Trophoblast cell (in vitro differentiated cells and primary cell): ENCODE measurements at regions not wholly inside any gene's neighbourhood (a gene's known extent, or its start where the extent isn't known, plus 50 kb on each side); places are given as distances from the start of the nearest gene placed in this dataset.
A peak's percentile ranks its signal among the peaks of the same experiment; 100 is the strongest.

Experiments used
- DNase-seq, 2 donors: peaks; one replicate each; pipeline ENCODE4 v3.0.0-alpha.2; 2016
- H2AFZ ChIP-seq: 2 replicates; pipeline ENCODE4 v1.6.1; 2013; ENCODE audit warnings: low read length, moderate library complexity, mild to moderate bottlenecking; ENCODE audit not compliant: insufficient read depth, poor library complexity
- H2AK5ac ChIP-seq: 2 replicates; pipeline ENCODE4 v1.6.1; 2013; ENCODE audit warnings: mild to moderate bottlenecking, low read length
- H2BK120ac ChIP-seq: 2 replicates; pipeline ENCODE4 v1.6.1; 2013; ENCODE audit warnings: low read length, mild to moderate bottlenecking, moderate library complexity; ENCODE audit not compliant: insufficient read depth, poor library complexity
- H2BK12ac ChIP-seq: 2 replicates; pipeline ENCODE4 v1.6.1; 2013; ENCODE audit warnings: mild to moderate bottlenecking, low read length, moderate library complexity
- H2BK5ac ChIP-seq: 2 replicates; pipeline ENCODE4 v1.6.1; 2013; ENCODE audit warnings: low read length, low read depth, moderate library complexity, mild to moderate bottlenecking; ENCODE audit not compliant: poor library complexity
- H3K14ac ChIP-seq: 2 replicates; pipeline ENCODE4 v1.6.1; 2013; ENCODE audit warnings: mild to moderate bottlenecking, low read length
- H3K18ac ChIP-seq: 2 replicates; pipeline ENCODE4 v1.6.1; 2013; ENCODE audit warnings: mild to moderate bottlenecking, low read length
- H3K23ac ChIP-seq: 2 replicates; pipeline ENCODE4 v1.6.1; 2013; ENCODE audit warnings: low read length
- H3K27ac ChIP-seq: 2 replicates; pipeline ENCODE4 v1.5.1; 2013; ENCODE audit warnings: low read depth, mild to moderate bottlenecking, inconsistent platforms, low read length, moderate library complexity
- H3K27me3 ChIP-seq: 2 replicates; pipeline ENCODE4 v1.6.1; 2013; ENCODE audit warnings: inconsistent platforms, mild to moderate bottlenecking, low read length, moderate library complexity; ENCODE audit not compliant: insufficient read depth
- H3K36me3 ChIP-seq, 2 experiments: 1 replicate in 1 of 2; 2 replicates in 1 of 2; pipeline ENCODE4 v1.6.1; 2013; ENCODE audit warnings: low read length in 2 of 2, mild to moderate bottlenecking in 2 of 2, moderate library complexity in 1 of 2; ENCODE audit not compliant: insufficient read depth in 2 of 2, control insufficient read depth in 1 of 2
- H3K4ac ChIP-seq: 2 replicates; pipeline ENCODE4 v1.6.1; 2013; ENCODE audit warnings: low read depth, mild to moderate bottlenecking, low read length, moderate library complexity
- H3K4me1 ChIP-seq, 2 experiments: 1 replicate in 1 of 2; 2 replicates in 1 of 2; pipeline ENCODE4 v1.6.1; 2013; ENCODE audit warnings: low read length in 2 of 2, mild to moderate bottlenecking in 2 of 2, moderate library complexity in 1 of 2; ENCODE audit not compliant: insufficient read depth in 2 of 2, control insufficient read depth in 1 of 2
- H3K4me2 ChIP-seq: 2 replicates; pipeline ENCODE4 v1.6.1; 2013; ENCODE audit warnings: inconsistent platforms, mild to moderate bottlenecking, low read length, moderate library complexity
- H3K4me3 ChIP-seq: 2 replicates; pipeline ENCODE4 v1.5.1; 2013; ENCODE audit warnings: mild to moderate bottlenecking, low read depth, low read length, inconsistent platforms
- H3K79me1 ChIP-seq: one replicate; pipeline ENCODE4 v1.6.1; 2013; ENCODE audit warnings: low read length
- H3K79me2 ChIP-seq: 2 replicates; pipeline ENCODE4 v1.6.1; 2013; ENCODE audit warnings: low read length, mild to moderate bottlenecking; ENCODE audit not compliant: control insufficient read depth, insufficient read depth, poor library complexity
- H3K9ac ChIP-seq: 2 replicates; pipeline ENCODE4 v1.6.1; 2013; ENCODE audit warnings: mild to moderate bottlenecking, low read length
- H3K9me3 ChIP-seq: 2 replicates; pipeline ENCODE4 v1.6.1; 2013; ENCODE audit warnings: low read depth, mild to moderate bottlenecking, control low read depth, inconsistent platforms, low read length; ENCODE audit not compliant: insufficient read depth
- H4K12ac ChIP-seq: 2 replicates; pipeline ENCODE4 v1.6.1; 2013; ENCODE audit warnings: low read depth, mild to moderate bottlenecking, low read length, moderate library complexity
- H4K8ac ChIP-seq: 2 replicates; pipeline ENCODE4 v1.6.1; 2013; ENCODE audit warnings: low read depth, mild to moderate bottlenecking, low read length, moderate library complexity
- H4K91ac ChIP-seq: one replicate; pipeline ENCODE4 v1.6.1; 2013; ENCODE audit warnings: low read depth, mild to moderate bottlenecking, low read length, moderate library complexity
- WGBS: extraction: QIAGEN DNeasy Blood & Tissue Kit; methylation state at CpG from one replicate; pipeline ENCODE4 v1.1.7; 2013; ENCODE audit warnings: missing lambda C conversion rate; ENCODE audit not compliant: insufficient read length, insufficient coverage; ENCODE audit errors: extremely low coverage; 5-methylcytosine and 5-hydroxymethylcytosine counted together

DNA sequence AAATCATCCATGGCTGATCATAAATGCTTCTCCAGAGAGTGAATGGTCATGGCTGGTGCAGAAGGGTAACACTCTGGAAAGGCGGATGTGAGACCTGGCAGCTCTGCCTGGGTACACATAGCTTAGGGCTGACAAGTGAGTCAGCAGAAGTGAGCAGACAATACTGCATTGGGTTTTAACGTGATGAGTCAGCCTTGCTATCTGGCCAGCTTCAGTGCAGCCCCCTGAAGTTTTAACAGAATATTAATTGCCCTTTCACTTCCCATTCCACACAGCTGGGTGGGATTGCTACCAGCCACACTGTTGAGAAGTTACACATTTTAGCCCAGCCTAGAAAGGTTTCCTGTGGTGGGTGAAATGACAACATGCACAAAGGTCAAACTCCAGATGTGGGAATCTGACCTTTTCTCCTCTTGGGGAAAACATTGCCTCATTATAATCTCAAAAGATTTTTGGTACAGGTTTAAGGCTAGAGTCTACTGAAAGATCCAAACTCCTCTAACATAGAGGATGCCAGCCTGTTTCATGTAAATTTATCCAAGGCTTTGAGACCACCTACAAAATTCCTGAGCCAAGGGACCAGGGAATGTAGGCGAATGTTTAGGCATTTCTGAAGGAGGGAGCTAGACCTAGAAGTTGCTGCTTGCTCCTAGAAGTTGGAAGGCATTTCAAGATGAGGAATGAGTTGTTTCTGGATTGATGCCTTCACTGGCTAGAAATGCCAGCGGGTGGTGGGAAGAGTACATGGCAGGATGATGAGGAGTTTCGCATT is 230.3 kb upstream of the PGRMC2 start:
- Histone ChIP-seq H3K36me3 (no peaks in the 10 kb centered on the region), H3K4me2 (peak overlapping the region; percentile 6), H4K8ac (peak overlapping the region; percentile 17), H3K79me2 (peaks cover 2% of the 10 kb centered on the region), H3K4me1 (peaks cover 15 to 22% of the 10 kb centered on the region in 2 experiments), H3K27me3 (no peaks in the 10 kb centered on the region), H2AK5ac (no peak overlapping the region), H3K79me1 (peaks cover 21% of the 10 kb centered on the region), H4K12ac (no peak overlapping the region), H3K9me3 (no peaks in the 10 kb centered on the region), H2BK120ac (peak overlapping the region; percentile 36), H2BK5ac (peak overlapping the region; percentile 70), H3K23ac (no peak overlapping the region), H2AFZ (no peak overlapping the region), H3K4ac (no peak overlapping the region), H4K91ac (peak overlapping the region; percentile 37), H3K4me3 (no peak overlapping the region), H3K14ac (no peak overlapping the region), H3K9ac (no peak overlapping the region), H3K27ac (peak overlapping the region; percentile 74), H3K18ac (no peak overlapping the region), H2BK12ac (peak overlapping the region; percentile 63)
- WGBS = no CpG with 5 or more reads among the region's 5 CpGs
- DNase-seq = peak; percentile 36 to 64

DNA sequence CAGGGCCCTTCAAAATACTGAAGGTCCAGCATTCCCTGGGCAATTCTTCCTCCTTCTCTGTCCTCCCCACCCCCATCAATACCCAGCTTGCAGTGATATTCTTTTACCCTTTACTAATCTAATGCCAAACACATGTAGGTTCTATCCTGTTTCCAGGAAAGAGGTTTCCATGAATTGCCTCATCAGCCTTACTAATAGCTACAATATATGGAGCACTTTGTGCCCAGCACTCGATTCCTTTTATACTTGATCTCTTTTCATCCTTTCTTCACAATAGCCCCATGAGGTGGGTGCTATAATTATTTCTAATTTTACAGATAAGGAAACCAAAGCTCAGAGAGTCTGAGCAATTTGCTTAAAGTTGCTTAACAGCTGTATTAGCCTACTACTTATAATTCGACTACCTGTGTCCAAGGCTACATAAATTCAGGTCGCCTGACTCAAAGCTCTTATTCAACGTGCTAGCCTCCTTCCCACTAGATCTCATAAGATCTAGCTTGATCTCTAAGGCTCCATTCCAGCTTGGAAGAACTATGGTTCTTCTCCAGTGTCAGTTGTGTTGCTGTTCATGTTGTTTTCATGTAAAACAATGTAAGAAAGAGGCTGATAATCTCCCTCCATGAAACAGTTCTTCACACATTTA is 229.6 kb upstream of the PGRMC2 start:
- Histone ChIP-seq H3K79me2 (peaks cover 2% of the 10 kb centered on the region), H4K12ac (no peak overlapping the region), H3K23ac (no peak overlapping the region), H2AFZ (no peak overlapping the region), H3K14ac (peak overlapping the region; percentile 53), H3K27me3 (no peaks in the 10 kb centered on the region), H4K91ac (peak overlapping the region; percentile 65), H2BK12ac (peak overlapping the region; percentile 63), H3K79me1 (peaks cover 17% of the 10 kb centered on the region), H3K9me3 (no peaks in the 10 kb centered on the region), H3K4me2 (no peak overlapping the region), H3K9ac (no peak overlapping the region), H3K36me3 (no peaks in the 10 kb centered on the region), H2AK5ac (no peak overlapping the region), H3K18ac (no peak overlapping the region), H3K27ac (peak overlapping the region; percentile 74), H2BK120ac (peak overlapping the region; percentile 68), H3K4me3 (no peak overlapping the region), H2BK5ac (peak overlapping the region; percentile 79), H3K4me1 (peaks cover 15 to 23% of the 10 kb centered on the region in 2 experiments), H4K8ac (peak overlapping the region; percentile 25), H3K4ac (no peak overlapping the region)
- no peak for DNase-seq
- no CpG with 5 or more reads among the region's 4 CpGs for WGBS

GRCh38 chr4:128516301-128516969 is 228.8 kb upstream of the PGRMC2 start:
- Histone ChIP-seq H2BK120ac (peak overlapping the region; percentile 15), H3K14ac (no peak overlapping the region), H4K91ac (no peak overlapping the region), H2AK5ac (no peak overlapping the region), H3K27ac (no peak overlapping the region), H3K4me2 (no peak overlapping the region), H3K9ac (no peak overlapping the region), H3K4ac (no peak overlapping the region), H4K12ac (no peak overlapping the region), H3K79me2 (peaks cover 2% of the 10 kb centered on the region), H2BK12ac (no peak overlapping the region), H3K36me3 (no peaks in the 10 kb centered on the region), H3K4me3 (no peak overlapping the region), H3K23ac (no peak overlapping the region), H2AFZ (no peak overlapping the region), H2BK5ac (no peak overlapping the region), H3K27me3 (no peaks in the 10 kb centered on the region), H3K9me3 (no peaks in the 10 kb centered on the region), H4K8ac (no peak overlapping the region), H3K18ac (no peak overlapping the region), H3K4me1 (peaks cover 17 to 25% of the 10 kb centered on the region in 2 experiments), H3K79me1 (peaks cover 20% of the 10 kb centered on the region)
- DNase-seq = no peak
- no CpG with 5 or more reads among the region's 8 CpGs for WGBS

DNA sequence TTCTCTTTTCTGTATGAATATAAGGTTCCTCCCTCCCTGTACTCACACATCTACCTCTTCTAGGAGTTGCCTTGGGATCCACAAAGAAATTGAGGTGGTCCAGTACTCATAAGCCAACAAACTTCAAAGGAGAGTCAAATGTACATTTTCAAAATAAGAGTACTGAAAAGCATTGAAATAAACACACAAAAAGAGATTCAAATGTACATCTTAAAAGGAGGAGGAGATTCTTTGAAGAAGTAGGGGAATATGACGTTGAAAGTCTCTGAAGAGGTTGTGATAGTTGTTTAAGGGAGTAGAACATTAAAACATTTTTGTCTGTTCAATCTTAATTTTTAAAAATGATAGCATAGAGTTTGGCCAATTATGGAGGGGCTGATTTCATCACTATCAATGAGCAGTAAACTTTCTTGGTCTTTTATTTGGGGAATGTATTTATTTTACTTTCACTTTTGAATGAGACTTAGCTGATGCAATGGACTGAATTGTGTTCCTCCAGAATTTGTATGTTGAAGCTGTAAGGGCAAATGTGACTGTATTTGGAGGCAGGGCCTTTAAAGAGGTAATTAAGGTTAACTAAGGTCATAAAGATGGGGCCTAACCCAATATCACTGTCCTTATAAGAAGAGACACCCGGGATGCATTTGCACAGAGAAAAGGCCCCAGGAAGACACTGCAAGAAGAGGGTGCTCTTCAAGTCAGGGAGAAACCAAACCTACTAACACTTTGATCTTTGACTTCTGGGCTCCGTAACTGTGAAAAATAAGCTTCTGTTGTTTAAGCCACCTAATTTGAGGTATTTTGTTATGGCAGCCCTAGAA is 226.3 kb upstream of the PGRMC2 start:
- Histone ChIP-seq H3K79me2 (peaks cover 2% of the 10 kb centered on the region), H2BK5ac (no peak overlapping the region), H3K27ac (no peak overlapping the region), H3K9ac (no peak overlapping the region), H2AFZ (no peak overlapping the region), H3K36me3 (no peaks in the 10 kb centered on the region), H4K12ac (no peak overlapping the region), H3K4me3 (no peak overlapping the region), H4K8ac (no peak overlapping the region), H3K4ac (no peak overlapping the region), H3K4me2 (no peak overlapping the region), H2BK12ac (no peak overlapping the region), H3K18ac (no peak overlapping the region), H4K91ac (no peak overlapping the region), H2AK5ac (no peak overlapping the region), H3K9me3 (no peaks in the 10 kb centered on the region), H3K23ac (no peak overlapping the region), H3K14ac (no peak overlapping the region), H3K79me1 (peaks cover 14% of the 10 kb centered on the region), H3K4me1 (peaks cover 12 to 20% of the 10 kb centered on the region in 2 experiments), H2BK120ac (no peak overlapping the region), H3K27me3 (no peaks in the 10 kb centered on the region)
- no peak for DNase-seq
- WGBS = no CpG with 5 or more reads among the region's 3 CpGs
